ENCODE measurements at regions not wholly inside any gene's neighbourhood (a gene's known extent, or its start where the extent isn't known, plus 50 kb on each side); places are given as distances from the start of the nearest gene placed in this dataset.

- WGBS, 2 donors = 51 to 66% methylated on average over 3 of the region's 3 CpGs
- Histone ChIP-seq H3K27me3 (no peaks in the 10 kb centered on the region), H3K27ac (no peak overlapping the region), H3K36me3 (no peaks in the 10 kb centered on the region), H3K9me3 (no peaks in the 10 kb centered on the region), H3K4me3 (no peak overlapping the region), H3K4me1 (no peaks in the 10 kb centered on the region)
- no peak for ATAC-seq
- FAIRE-seq = no peak
- intact Hi-C loops (cut with DNase I) = no loop called here
- TF ChIP-seq, protein P1, sequence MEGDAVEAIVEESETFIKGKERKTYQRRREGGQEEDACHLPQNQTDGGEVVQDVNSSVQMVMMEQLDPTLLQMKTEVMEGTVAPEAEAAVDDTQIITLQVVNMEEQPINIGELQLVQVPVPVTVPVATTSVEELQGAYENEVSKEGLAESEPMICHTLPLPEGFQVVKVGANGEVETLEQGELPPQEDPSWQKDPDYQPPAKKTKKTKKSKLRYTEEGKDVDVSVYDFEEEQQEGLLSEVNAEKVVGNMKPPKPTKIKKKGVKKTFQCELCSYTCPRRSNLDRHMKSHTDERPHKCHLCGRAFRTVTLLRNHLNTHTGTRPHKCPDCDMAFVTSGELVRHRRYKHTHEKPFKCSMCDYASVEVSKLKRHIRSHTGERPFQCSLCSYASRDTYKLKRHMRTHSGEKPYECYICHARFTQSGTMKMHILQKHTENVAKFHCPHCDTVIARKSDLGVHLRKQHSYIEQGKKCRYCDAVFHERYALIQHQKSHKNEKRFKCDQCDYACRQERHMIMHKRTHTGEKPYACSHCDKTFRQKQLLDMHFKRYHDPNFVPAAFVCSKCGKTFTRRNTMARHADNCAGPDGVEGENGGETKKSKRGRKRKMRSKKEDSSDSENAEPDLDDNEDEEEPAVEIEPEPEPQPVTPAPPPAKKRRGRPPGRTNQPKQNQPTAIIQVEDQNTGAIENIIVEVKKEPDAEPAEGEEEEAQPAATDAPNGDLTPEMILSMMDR (IDR thresholded peaks at IDR 0.05) = no peak
- DNase-seq = no peak
These were observed 290.4 kb downstream of the TSHZ3 start for GRCh38 chr19:31058676-31059340.

DNA sequence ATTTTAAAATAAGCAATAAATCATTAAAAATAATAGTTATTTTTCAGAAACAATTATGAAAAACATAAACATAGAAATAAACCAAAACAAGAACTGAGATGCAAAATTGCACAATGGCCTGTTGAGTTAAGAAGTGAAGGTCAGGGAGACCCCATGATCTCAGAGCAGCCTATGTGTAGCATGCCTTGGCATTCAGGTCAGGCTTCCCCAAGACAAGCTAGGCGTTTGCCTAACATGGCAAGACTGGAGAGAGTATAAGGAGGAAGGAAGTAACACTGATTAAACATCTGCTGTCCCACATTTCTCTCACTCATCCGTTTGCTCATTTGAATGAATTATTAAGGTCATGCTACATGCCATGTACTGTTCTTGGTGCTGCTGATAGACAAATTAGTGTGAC lies 291.8 kb downstream of the TSHZ3 start:
- FAIRE-seq = no peak
- DNase-seq = no peak
- no peaks in the 10 kb centered on the region for H3K9me3 ChIP-seq
- no peak for ATAC-seq
- H3K36me3 ChIP-seq = no peaks in the 10 kb centered on the region
- H3K27ac ChIP-seq = no peak overlapping the region
- TF ChIP-seq, protein P1 (IDR thresholded peaks at IDR 0.05) = no peak
- no peaks in the 10 kb centered on the region for H3K4me1 ChIP-seq
- H3K4me3 ChIP-seq = no peak overlapping the region
- WGBS, 2 donors = 31 to 41% methylated on average over 2 of the region's 2 CpGs
- intact Hi-C loops (cut with DNase I) = no loop called here
- H3K27me3 ChIP-seq = no peaks in the 10 kb centered on the region

- intact Hi-C loops (cut with DNase I) = no loop called here
- no peak for FAIRE-seq
- Histone ChIP-seq H3K4me1 (no peaks in the 10 kb centered on the region), H3K27me3 (peaks cover 0 to 2% (median 0%) of the 10 kb centered on the region in 4 donors), H3K36me3 (no peaks in the 10 kb centered on the region), H3K9me3 (no peaks in the 10 kb centered on the region), H3K4me3 (no peak overlapping the region), H3K27ac (no peak overlapping the region)
- DNase-seq = no peak
- TF ChIP-seq, protein P1 (IDR thresholded peaks at IDR 0.05) = no peak
- ATAC-seq = no peak
These were observed 293.8 kb downstream of the TSHZ3 start for GRCh38 chr19:31055454-31055853.

GRCh38 chr19:31054430-31054829 lies 294.8 kb downstream of the TSHZ3 start:
- intact Hi-C loops (cut with DNase I) = no loop called here
- H3K27ac ChIP-seq = no peak overlapping the region
- H3K27me3 ChIP-seq = peaks cover 0 to 3% (median 0%) of the 10 kb centered on the region in 4 donors
- H3K4me3 ChIP-seq = no peak overlapping the region
- ATAC-seq (peak in 2 of 4 donors; percentile 50 to 51), FAIRE-seq (no peak), DNase-seq (no peak)
- H3K36me3 ChIP-seq = no peaks in the 10 kb centered on the region
- H3K4me1 ChIP-seq = no peaks in the 10 kb centered on the region
- 16 to 18% methylated on average over 3 of the region's 3 CpGs for WGBS, 2 donors
- no peaks in the 10 kb centered on the region for H3K9me3 ChIP-seq
- TF ChIP-seq, protein P1 (IDR thresholded peaks at IDR 0.05) = no peak

DNA sequence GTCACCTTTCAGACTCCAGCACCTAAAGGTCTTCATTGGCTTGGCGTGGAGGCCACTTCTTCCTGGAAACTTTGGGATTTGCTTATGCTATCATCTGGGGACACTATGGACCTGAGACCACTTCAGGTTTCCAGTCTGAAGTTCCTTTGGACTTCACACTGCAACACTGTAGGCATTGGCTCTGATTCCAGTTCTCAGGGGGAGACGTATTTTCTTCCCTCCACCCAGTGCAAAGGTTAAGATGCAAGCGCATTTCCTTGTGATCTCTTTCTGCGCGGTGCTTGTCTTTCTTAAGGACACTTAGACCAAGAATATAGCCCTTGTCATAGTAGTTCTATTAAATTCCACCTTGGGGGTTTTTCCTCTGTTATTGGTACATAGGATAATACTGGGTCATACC lies 299.8 kb downstream of the TSHZ3 start:
- ATAC-seq (no peak), DNase-seq (no peak), FAIRE-seq (no peak)
- Histone ChIP-seq H3K4me3 (no peak overlapping the region), H3K9me3 (no peaks in the 10 kb centered on the region), H3K27ac (no peak overlapping the region), H3K36me3 (no peaks in the 10 kb centered on the region), H3K4me1 (no peaks in the 10 kb centered on the region), H3K27me3 (peaks cover 0 to 3% (median 0%) of the 10 kb centered on the region in 4 donors)
- WGBS, 2 donors = 77 to 82% methylated on average over 5 of the region's 5 CpGs
- intact Hi-C loops (cut with DNase I) = no loop called here
- TF ChIP-seq, protein P1 (IDR thresholded peaks at IDR 0.05) = no peak
